Natural killer cell (primary cell): ENCODE measurements at regions not wholly inside any gene's neighbourhood (a gene's known extent, or its start where the extent isn't known, plus 50 kb on each side); places are given as distances from the start of the nearest gene placed in this dataset.

Source experiments
- ATAC-seq, 3 donors: fragments of 150-1000 bp in 2 of 3; fragments of 200-7000 bp in 1 of 3; cut with Tn5 transposase; 1 replicate in 1 of 3; 2 replicates in 2 of 3; pipeline ENCODE4 v1.10.0; 2021; ENCODE audit warnings: mild to moderate bottlenecking in 2 of 3, moderate library complexity in 2 of 3
- DNase-seq, 2 donors: peaks; one replicate each; pipeline versions ENCODE4 v3.0.0 to v3.0.0-alpha.2; 2013 to 2021; ENCODE audit warnings: mixed read lengths in 1 of 2
- H3K27ac ChIP-seq: one replicate; pipeline ENCODE4 v1.5.1; 2013; ENCODE audit warnings: mild to moderate bottlenecking, low read length
- H3K27me3 ChIP-seq: one replicate; pipeline ENCODE4 v1.6.1; 2013; ENCODE audit warnings: low read length; ENCODE audit not compliant: control insufficient read depth, insufficient read depth
- H3K36me3 ChIP-seq: one replicate; pipeline ENCODE4 v1.6.1; 2013; ENCODE audit warnings: low read length; ENCODE audit not compliant: control insufficient read depth, insufficient read depth
- H3K4me1 ChIP-seq: one replicate; pipeline ENCODE4 v1.6.1; 2013; ENCODE audit warnings: low read length; ENCODE audit not compliant: control insufficient read depth, insufficient read depth
- H3K4me3 ChIP-seq: one replicate; pipeline ENCODE4 v1.5.1; 2013; ENCODE audit warnings: low read length
- H3K9me3 ChIP-seq: one replicate; pipeline ENCODE4 v1.6.1; 2013; ENCODE audit warnings: low read length; ENCODE audit not compliant: control insufficient read depth, insufficient read depth
- H3K27ac Mint-ChIP-seq, 2 donors: one replicate each; pipeline ENCODE4 v1.8.0; 2022; ENCODE audit warnings: mild to moderate bottlenecking in 2 of 2, mixed read lengths in 2 of 2, moderate library complexity in 1 of 2
- H3K27me3 Mint-ChIP-seq, 2 donors: one replicate each; pipeline ENCODE4 v1.8.0; 2022; ENCODE audit warnings: low read depth in 2 of 2, mixed read lengths in 2 of 2
- H3K36me3 Mint-ChIP-seq: one replicate; pipeline ENCODE4 v1.8.0; 2022; ENCODE audit warnings: mixed read lengths
- H3K4me1 Mint-ChIP-seq, 2 donors: one replicate each; pipeline ENCODE4 v1.8.0; 2022; ENCODE audit warnings: mixed read lengths in 2 of 2
- H3K4me3 Mint-ChIP-seq: one replicate; pipeline ENCODE4 v1.8.0; 2022; ENCODE audit warnings: mild to moderate bottlenecking, moderate library complexity, mixed read lengths
- H3K9me3 Mint-ChIP-seq, 2 donors: one replicate each; pipeline ENCODE4 v1.8.0; 2022; ENCODE audit warnings: mixed read lengths in 2 of 2
- WGBS: methylation state at CpG from one replicate; pipeline ENCODE4 v1.1.7; 2013; ENCODE audit warnings: missing lambda C conversion rate; ENCODE audit not compliant: insufficient coverage; 5-methylcytosine and 5-hydroxymethylcytosine counted together
- intact Hi-C: fragments of 100-400 bp; cut with micrococcal nuclease; formaldehyde crosslinking; loops from one replicate; pipeline ENCODE4 v1.14.2; 2022
- TF ChIP-seq, protein P1 (sequence below): fragments of 200-600 bp; IDR thresholded peaks from one replicate; pipeline ENCODE4 v1.8.0; 2022; ENCODE audit warnings: antibody characterized with exemption

DNA sequence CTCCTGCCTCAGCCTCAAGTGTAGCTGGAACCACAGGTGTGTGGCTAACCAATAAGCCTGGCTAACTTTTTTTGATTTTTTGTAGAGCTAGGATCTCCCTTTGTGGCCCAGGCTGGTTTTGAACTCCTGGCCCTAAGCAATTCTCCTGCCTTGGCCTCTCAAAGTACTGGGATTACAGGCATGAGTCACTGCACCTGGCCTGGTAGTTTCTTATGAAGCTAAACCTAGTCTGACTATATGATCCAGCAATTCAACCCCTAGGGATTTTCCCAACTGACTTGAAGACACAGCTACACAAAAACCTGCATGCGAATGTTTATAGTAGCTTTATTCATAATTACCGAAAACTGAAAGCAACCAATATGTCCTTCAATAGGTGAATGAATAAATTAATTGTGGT lies 176.2 kb upstream of the IRX3 start:
- Mint-ChIP-seq H3K27me3 (peaks cover under 1 to 2% of the 10 kb centered on the region in 2 donors), H3K9me3 (peaks cover 7 to 12% of the 10 kb centered on the region in 2 donors), H3K27ac (no peak overlapping the region), H3K4me3 (no peak overlapping the region), H3K36me3 (peaks cover 7% of the 10 kb centered on the region), H3K4me1 (no peaks in the 10 kb centered on the region)
- TF ChIP-seq, protein P1, sequence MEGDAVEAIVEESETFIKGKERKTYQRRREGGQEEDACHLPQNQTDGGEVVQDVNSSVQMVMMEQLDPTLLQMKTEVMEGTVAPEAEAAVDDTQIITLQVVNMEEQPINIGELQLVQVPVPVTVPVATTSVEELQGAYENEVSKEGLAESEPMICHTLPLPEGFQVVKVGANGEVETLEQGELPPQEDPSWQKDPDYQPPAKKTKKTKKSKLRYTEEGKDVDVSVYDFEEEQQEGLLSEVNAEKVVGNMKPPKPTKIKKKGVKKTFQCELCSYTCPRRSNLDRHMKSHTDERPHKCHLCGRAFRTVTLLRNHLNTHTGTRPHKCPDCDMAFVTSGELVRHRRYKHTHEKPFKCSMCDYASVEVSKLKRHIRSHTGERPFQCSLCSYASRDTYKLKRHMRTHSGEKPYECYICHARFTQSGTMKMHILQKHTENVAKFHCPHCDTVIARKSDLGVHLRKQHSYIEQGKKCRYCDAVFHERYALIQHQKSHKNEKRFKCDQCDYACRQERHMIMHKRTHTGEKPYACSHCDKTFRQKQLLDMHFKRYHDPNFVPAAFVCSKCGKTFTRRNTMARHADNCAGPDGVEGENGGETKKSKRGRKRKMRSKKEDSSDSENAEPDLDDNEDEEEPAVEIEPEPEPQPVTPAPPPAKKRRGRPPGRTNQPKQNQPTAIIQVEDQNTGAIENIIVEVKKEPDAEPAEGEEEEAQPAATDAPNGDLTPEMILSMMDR: no peak
- Histone ChIP-seq H3K27ac (no peak overlapping the region), H3K36me3 (no peaks in the 10 kb centered on the region), H3K9me3 (no peaks in the 10 kb centered on the region), H3K27me3 (no peaks in the 10 kb centered on the region), H3K4me1 (no peaks in the 10 kb centered on the region), H3K4me3 (no peak overlapping the region)
- DNase-seq (no peak), ATAC-seq (no peak)
- intact Hi-C loops: no loop called here
- WGBS: no CpG with 5 or more reads among the region's 2 CpGs

DNA sequence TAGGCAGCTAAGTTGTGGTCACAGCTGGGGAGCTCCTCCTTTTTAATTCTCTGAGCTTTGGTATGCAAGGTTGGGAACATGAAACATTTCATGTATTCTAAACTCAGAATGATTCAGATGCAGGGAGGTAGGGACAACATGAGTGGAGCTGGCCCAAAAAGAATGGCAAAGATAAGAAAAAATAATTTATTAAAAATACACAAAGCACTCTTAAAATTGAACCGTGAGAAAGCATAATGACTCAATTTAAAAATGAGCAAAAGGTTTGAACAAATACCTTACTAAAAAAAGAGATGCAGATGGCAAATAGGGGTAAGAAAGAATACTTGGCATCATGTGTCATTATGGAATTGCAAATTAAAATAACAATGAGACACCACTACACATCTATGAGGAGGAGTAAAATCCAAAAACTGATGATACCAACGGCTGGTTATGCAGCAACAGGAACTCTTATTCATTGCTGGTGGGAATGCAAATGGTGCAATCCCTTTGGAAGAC lies 175.6 kb upstream of the IRX3 start:
- ATAC-seq: no peak
- intact Hi-C loops: no loop called here

DNA sequence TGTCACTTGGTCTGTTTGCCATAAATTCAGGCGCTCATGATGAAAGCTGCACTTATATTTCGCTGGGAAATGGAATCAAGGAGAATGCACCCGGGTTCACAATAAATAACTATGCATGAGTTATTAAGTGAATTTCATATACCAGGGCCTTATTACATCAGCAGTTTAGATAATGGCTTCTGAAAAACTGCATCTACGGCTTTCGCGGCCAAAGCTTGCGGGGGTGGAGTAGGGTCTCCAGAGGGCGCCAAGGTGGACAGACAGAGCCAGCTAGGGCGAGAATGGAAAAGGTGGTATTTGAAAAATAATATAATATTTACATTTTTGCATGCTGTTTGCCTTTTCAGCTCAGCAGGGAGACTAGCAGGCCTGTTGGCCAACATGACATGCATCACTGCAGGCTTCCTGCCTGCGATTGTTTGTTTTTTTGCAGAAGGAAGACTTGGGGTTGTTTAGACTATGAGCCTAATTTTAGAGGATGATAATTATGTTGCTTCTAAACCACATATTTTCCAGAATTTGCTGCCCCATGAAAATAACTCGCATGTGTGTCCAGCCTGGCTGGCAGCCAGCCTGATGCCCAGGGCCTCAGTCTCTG lies 173.8 kb upstream of the IRX3 start:
- Mint-ChIP-seq H3K36me3 (peaks cover 7% of the 10 kb centered on the region), H3K27me3 (peaks cover 2 to 6% of the 10 kb centered on the region in 2 donors), H3K9me3 (peaks cover 5 to 12% of the 10 kb centered on the region in 2 donors), H3K4me3 (no peak overlapping the region), H3K27ac (no peak overlapping the region), H3K4me1 (no peaks in the 10 kb centered on the region)
- Histone ChIP-seq H3K9me3 (no peaks in the 10 kb centered on the region), H3K36me3 (no peaks in the 10 kb centered on the region), H3K27me3 (no peaks in the 10 kb centered on the region), H3K27ac (no peak overlapping the region), H3K4me3 (no peak overlapping the region), H3K4me1 (no peaks in the 10 kb centered on the region)
- intact Hi-C loops: no loop called here
- TF ChIP-seq, protein P1: no peak
- 87% methylated on average over 10 of the region's 11 CpGs for WGBS
- no peak for ATAC-seq
- DNase-seq: no peak

More for the DNA sequence above, 175.6 kb upstream of the IRX3 start:
- DNase-seq: no peak
- Mint-ChIP-seq H3K4me1 (no peaks in the 10 kb centered on the region), H3K4me3 (no peak overlapping the region), H3K9me3 (peaks cover 7 to 12% of the 10 kb centered on the region in 2 donors), H3K27ac (no peak overlapping the region), H3K27me3 (peaks cover 2 to 6% of the 10 kb centered on the region in 2 donors), H3K36me3 (peaks cover 7% of the 10 kb centered on the region)
- Histone ChIP-seq H3K4me1 (no peaks in the 10 kb centered on the region), H3K9me3 (no peaks in the 10 kb centered on the region), H3K27me3 (no peaks in the 10 kb centered on the region), H3K36me3 (no peaks in the 10 kb centered on the region), H3K4me3 (no peak overlapping the region), H3K27ac (no peak overlapping the region)
- 50% methylated on average over 1 of the region's 2 CpGs for WGBS
- TF ChIP-seq, protein P1: no peak
